Astrocyte (in vitro differentiated cells and primary cell): ENCODE measurements at regions not wholly inside any gene's neighbourhood (a gene's known extent, or its start where the extent isn't known, plus 50 kb on each side); places are given as distances from the start of the nearest gene placed in this dataset.

ENCODE experiments used
- DNase-seq: peaks from one replicate; pipeline ENCODE4 v3.0.0-alpha.2; 2010; ENCODE audit warnings: low read depth
- FAIRE-seq: peaks from 2 replicates; lab custom pipeline; 2011; peaks lifted over from hg19 to GRCh38; lab: Jason Lieb, UNC
- H2AFZ ChIP-seq: 2 replicates; pipeline ENCODE4 v1.6.0; 2012; ENCODE audit warnings: low read depth, low read length, inconsistent platforms
- H3K27ac ChIP-seq: 2 replicates; pipeline ENCODE4 v1.5.1; 2011; ENCODE audit warnings: low read depth, low read length, inconsistent platforms
- H3K27me3 ChIP-seq: 2 replicates; pipeline ENCODE4 v1.6.0; 2011; ENCODE audit warnings: low read length, inconsistent platforms; ENCODE audit not compliant: insufficient read depth
- H3K36me3 ChIP-seq: 2 replicates; pipeline ENCODE4 v1.5.1; 2011; ENCODE audit warnings: low read length, inconsistent platforms; ENCODE audit not compliant: insufficient read depth
- H3K4me1 ChIP-seq: 2 replicates; pipeline ENCODE4 v1.5.1; 2011; ENCODE audit warnings: low read length, inconsistent platforms; ENCODE audit not compliant: insufficient read depth
- H3K4me2 ChIP-seq: 2 replicates; pipeline ENCODE4 v1.6.0; 2012; ENCODE audit warnings: low read length, inconsistent platforms
- H3K4me3 ChIP-seq: 2 replicates; pipeline ENCODE4 v1.5.1; 2011; ENCODE audit warnings: low read depth, mild to moderate bottlenecking, low read length, inconsistent platforms; ENCODE audit not compliant: insufficient read depth
- H3K79me2 ChIP-seq: 2 replicates; pipeline ENCODE4 v1.6.0; 2012; ENCODE audit warnings: mild to moderate bottlenecking, low read length, inconsistent platforms; ENCODE audit not compliant: insufficient read depth
- H3K9ac ChIP-seq: 2 replicates; pipeline ENCODE4 v1.6.0; 2012; ENCODE audit warnings: mild to moderate bottlenecking, low read length, inconsistent platforms
- H3K9me3 ChIP-seq: 2 replicates; pipeline ENCODE4 v1.5.1; 2012; ENCODE audit warnings: low read depth, mild to moderate bottlenecking, low read length, inconsistent platforms; ENCODE audit not compliant: insufficient read depth
- H4K20me1 ChIP-seq: 2 replicates; pipeline ENCODE4 v1.6.0; 2012; ENCODE audit warnings: low read length, inconsistent platforms; ENCODE audit not compliant: insufficient read depth
- H3K27ac Mint-ChIP-seq: one replicate; pipeline ENCODE4 v1.8.0; 2021; ENCODE audit warnings: mild to moderate bottlenecking, mixed read lengths; ENCODE audit not compliant: unreplicated experiment
- H3K27me3 Mint-ChIP-seq: one replicate; pipeline ENCODE4 v1.8.0; 2021; ENCODE audit warnings: low read depth, mixed read lengths; ENCODE audit not compliant: unreplicated experiment
- H3K36me3 Mint-ChIP-seq: one replicate; pipeline ENCODE4 v1.8.0; 2021; ENCODE audit warnings: low read depth, mixed read lengths; ENCODE audit not compliant: unreplicated experiment
- H3K4me1 Mint-ChIP-seq: one replicate; pipeline ENCODE4 v1.8.0; 2021; ENCODE audit warnings: low read depth, mixed read lengths; ENCODE audit not compliant: unreplicated experiment
- H3K4me3 Mint-ChIP-seq: one replicate; pipeline ENCODE4 v1.8.0; 2021; ENCODE audit warnings: mild to moderate bottlenecking, moderate library complexity, mixed read lengths; ENCODE audit not compliant: unreplicated experiment
- H3K9me3 Mint-ChIP-seq: one replicate; pipeline ENCODE4 v1.8.0; 2021; ENCODE audit warnings: mild to moderate bottlenecking, mixed read lengths; ENCODE audit not compliant: unreplicated experiment
- CTCF ChIP-seq: IDR thresholded peaks from 2 replicates; pipeline ENCODE4 v1.5.1; 2011; ENCODE audit warnings: low read depth, mild to moderate bottlenecking, inconsistent platforms, low read length, moderate library complexity; ENCODE audit not compliant: insufficient read depth
- EZH2 ChIP-seq: IDR thresholded peaks from 2 replicates; pipeline ENCODE4 v1.6.1; 2012; ENCODE audit warnings: mild to moderate bottlenecking, low read length, inconsistent platforms; ENCODE audit not compliant: insufficient read depth

GRCh38 chr2:16552202-16552601, 113.4 kb downstream of the CYRIA start:
- no peaks in the 10 kb centered on the region for H3K27me3 ChIP-seq
- H3K4me3 ChIP-seq = no peak overlapping the region
- no peaks in the 10 kb centered on the region for H3K79me2 ChIP-seq
- Mint-ChIP-seq H3K27ac (no peak overlapping the region), H3K27me3 (peaks cover 7% of the 10 kb centered on the region), H3K4me3 (no peak overlapping the region), H3K36me3 (peaks cover 3% of the 10 kb centered on the region), H3K9me3 (no peaks in the 10 kb centered on the region), H3K4me1 (no peaks in the 10 kb centered on the region)
- DNase-seq = no peak
- H3K4me1 ChIP-seq = no peaks in the 10 kb centered on the region
- H3K36me3 ChIP-seq = no peaks in the 10 kb centered on the region
- H3K9ac ChIP-seq = no peak overlapping the region
- H3K4me2 ChIP-seq = no peak overlapping the region
- TF ChIP-seq EZH2 = no peak
- no peak for TF ChIP-seq CTCF
- no peaks in the 10 kb centered on the region for H3K9me3 ChIP-seq
- no peak overlapping the region for H3K27ac ChIP-seq
- no peak overlapping the region for H2AFZ ChIP-seq
- FAIRE-seq = no peak
- H4K20me1 ChIP-seq = no peaks in the 10 kb centered on the region

- no peak overlapping the region for H3K9ac ChIP-seq
- TF ChIP-seq CTCF = no peak
- TF ChIP-seq EZH2 = no peak
- Mint-ChIP-seq H3K9me3 (no peaks in the 10 kb centered on the region), H3K4me3 (no peak overlapping the region), H3K27me3 (peaks cover 4% of the 10 kb centered on the region), H3K36me3 (no peaks in the 10 kb centered on the region), H3K4me1 (no peaks in the 10 kb centered on the region), H3K27ac (no peak overlapping the region)
- H3K4me1 ChIP-seq = no peaks in the 10 kb centered on the region
- no peaks in the 10 kb centered on the region for H4K20me1 ChIP-seq
- H3K36me3 ChIP-seq = no peaks in the 10 kb centered on the region
- no peak overlapping the region for H3K4me2 ChIP-seq
- H2AFZ ChIP-seq = no peak overlapping the region
- FAIRE-seq = no peak
- no peaks in the 10 kb centered on the region for H3K9me3 ChIP-seq
- no peak for DNase-seq
- no peaks in the 10 kb centered on the region for H3K79me2 ChIP-seq
- no peak overlapping the region for H3K4me3 ChIP-seq
- H3K27ac ChIP-seq = no peak overlapping the region
- no peaks in the 10 kb centered on the region for H3K27me3 ChIP-seq
Observed at GRCh38 chr2:16548036-16548435, 117.6 kb downstream of the CYRIA start.

GRCh38 chr2:16546128-16546754, 119.4 kb downstream of the CYRIA start:
- no peak for FAIRE-seq
- H3K4me3 Mint-ChIP-seq = no peak overlapping the region
- no peaks in the 10 kb centered on the region for H3K36me3 ChIP-seq

More at GRCh38 chr2:16546128-16546754, 119.4 kb downstream of the CYRIA start:
- Mint-ChIP-seq H3K27ac (no peak overlapping the region), H3K4me1 (no peaks in the 10 kb centered on the region), H3K9me3 (no peaks in the 10 kb centered on the region), H3K36me3 (no peaks in the 10 kb centered on the region), H3K27me3 (peaks cover 4% of the 10 kb centered on the region)
- Histone ChIP-seq H3K9me3 (no peaks in the 10 kb centered on the region), H3K79me2 (no peaks in the 10 kb centered on the region), H3K27me3 (no peaks in the 10 kb centered on the region), H3K4me3 (no peak overlapping the region), H3K9ac (no peak overlapping the region), H4K20me1 (no peaks in the 10 kb centered on the region), H3K27ac (no peak overlapping the region), H3K4me1 (no peaks in the 10 kb centered on the region), H2AFZ (no peak overlapping the region), H3K4me2 (no peak overlapping the region)
- peak; percentile 18 for DNase-seq
- TF ChIP-seq EZH2 (no peak), CTCF (no peak)
